Parathyroid adenoma (tissue), 2 donors: ENCODE measurements at regions not wholly inside any gene's neighbourhood (a gene's known extent, or its start where the extent isn't known, plus 50 kb on each side); places are given as distances from the start of the nearest gene placed in this dataset.
A peak's percentile ranks its signal among the peaks of the same experiment; 100 is the strongest.

Experiments
- H2AFZ ChIP-seq: fragments of 300-600 bp; sonication (generic); one replicate; pipeline ENCODE4 v1.7.0; 2017; ENCODE audit warnings: antibody characterized with exemption, mild to moderate bottlenecking
- H3K27ac ChIP-seq: fragments of 300-600 bp; sonication (generic); one replicate; pipeline ENCODE4 v1.7.0; 2017
- H3K27me3 ChIP-seq: fragments of 300-600 bp; sonication (generic); one replicate; pipeline ENCODE4 v1.7.0; 2017; ENCODE audit warnings: low read length; ENCODE audit not compliant: control insufficient read depth, insufficient read depth
- H3K36me3 ChIP-seq: fragments of 300-600 bp; sonication (generic); one replicate; pipeline ENCODE4 v1.7.0; 2017; ENCODE audit warnings: low read length; ENCODE audit not compliant: control insufficient read depth, insufficient read depth
- H3K4me1 ChIP-seq: fragments of 300-600 bp; sonication (generic); one replicate; pipeline ENCODE4 v1.7.0; 2017; ENCODE audit warnings: control low read depth
- H3K4me2 ChIP-seq: fragments of 300-600 bp; sonication (generic); one replicate; pipeline ENCODE4 v1.7.0; 2017; ENCODE audit warnings: low read length
- H3K4me3 ChIP-seq: fragments of 300-600 bp; sonication (generic); one replicate; pipeline ENCODE4 v1.7.0; 2017; ENCODE audit warnings: low read depth, low read length
- H3K79me2 ChIP-seq: fragments of 300-600 bp; sonication (generic); one replicate; pipeline ENCODE4 v1.7.0; 2017; ENCODE audit warnings: control low read depth
- H3K9ac ChIP-seq: fragments of 300-600 bp; sonication (generic); one replicate; pipeline ENCODE4 v1.7.0; 2017; ENCODE audit warnings: mild to moderate bottlenecking
- H3K9me3 ChIP-seq: fragments of 300-600 bp; sonication (generic); one replicate; pipeline ENCODE4 v1.7.0; 2017; ENCODE audit warnings: low read length; ENCODE audit not compliant: control insufficient read depth
- TF ChIP-seq, protein P1 (sequence below): fragments of 300-600 bp; sonication (generic); IDR thresholded peaks from one replicate; pipeline ENCODE4 v1.7.0; 2017; ENCODE audit warnings: antibody characterized with exemption, mild to moderate bottlenecking
- donor health status: primary hyperparathyroidism.

DNA sequence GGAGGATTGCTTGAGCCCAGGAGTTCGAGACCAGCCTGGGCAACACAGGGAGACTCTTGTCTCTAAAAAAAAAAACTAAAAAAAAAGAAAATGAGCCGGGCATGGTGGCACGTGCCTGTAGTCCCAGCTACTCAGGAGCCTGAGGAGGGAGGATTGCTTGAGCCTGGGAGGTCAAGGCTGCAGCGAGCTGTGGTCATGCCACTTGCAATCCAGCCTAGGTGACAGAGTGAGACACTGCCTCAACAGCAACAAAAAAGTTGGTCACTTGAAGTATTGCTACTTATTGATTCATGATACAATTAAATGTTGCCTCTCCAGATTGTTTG is 57.9 kb upstream of the CXADR start:
- Histone ChIP-seq H3K27me3 (no peaks in the 10 kb centered on the region), H3K27ac (no peak overlapping the region), H2AFZ (no peak overlapping the region), H3K79me2 (no peaks in the 10 kb centered on the region), H3K9me3 (no peaks in the 10 kb centered on the region), H3K4me3 (peak overlapping the region; percentile 9), H3K4me1 (no peaks in the 10 kb centered on the region), H3K36me3 (no peaks in the 10 kb centered on the region), H3K9ac (no peak overlapping the region), H3K4me2 (no peak overlapping the region)
- TF ChIP-seq, protein P1, sequence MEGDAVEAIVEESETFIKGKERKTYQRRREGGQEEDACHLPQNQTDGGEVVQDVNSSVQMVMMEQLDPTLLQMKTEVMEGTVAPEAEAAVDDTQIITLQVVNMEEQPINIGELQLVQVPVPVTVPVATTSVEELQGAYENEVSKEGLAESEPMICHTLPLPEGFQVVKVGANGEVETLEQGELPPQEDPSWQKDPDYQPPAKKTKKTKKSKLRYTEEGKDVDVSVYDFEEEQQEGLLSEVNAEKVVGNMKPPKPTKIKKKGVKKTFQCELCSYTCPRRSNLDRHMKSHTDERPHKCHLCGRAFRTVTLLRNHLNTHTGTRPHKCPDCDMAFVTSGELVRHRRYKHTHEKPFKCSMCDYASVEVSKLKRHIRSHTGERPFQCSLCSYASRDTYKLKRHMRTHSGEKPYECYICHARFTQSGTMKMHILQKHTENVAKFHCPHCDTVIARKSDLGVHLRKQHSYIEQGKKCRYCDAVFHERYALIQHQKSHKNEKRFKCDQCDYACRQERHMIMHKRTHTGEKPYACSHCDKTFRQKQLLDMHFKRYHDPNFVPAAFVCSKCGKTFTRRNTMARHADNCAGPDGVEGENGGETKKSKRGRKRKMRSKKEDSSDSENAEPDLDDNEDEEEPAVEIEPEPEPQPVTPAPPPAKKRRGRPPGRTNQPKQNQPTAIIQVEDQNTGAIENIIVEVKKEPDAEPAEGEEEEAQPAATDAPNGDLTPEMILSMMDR, result no peak

DNA sequence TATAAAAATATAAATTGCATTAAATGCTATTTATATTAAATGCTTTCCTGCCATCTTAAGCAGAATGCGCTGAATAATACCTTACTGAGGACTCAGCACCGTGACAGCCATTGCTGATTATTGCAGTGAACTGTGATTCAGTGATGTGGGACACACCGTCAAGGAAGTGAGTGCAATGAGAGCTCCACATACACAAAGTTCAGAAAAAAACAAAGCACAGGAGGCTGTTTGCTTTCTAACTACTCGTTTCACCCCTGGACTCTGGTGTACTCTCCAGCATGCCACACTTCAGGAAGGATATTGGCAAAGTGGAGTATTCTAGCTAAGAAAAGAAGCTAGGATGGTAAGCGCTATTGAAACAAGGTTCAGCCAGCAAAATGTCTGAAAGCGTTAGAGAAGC is 57.4 kb upstream of the CXADR start:
- H3K79me2 ChIP-seq, result no peaks in the 10 kb centered on the region
- TF ChIP-seq, protein P1, result no peak
- H2AFZ ChIP-seq, result no peak overlapping the region
- H3K36me3 ChIP-seq, result no peaks in the 10 kb centered on the region
- no peak overlapping the region for H3K27ac ChIP-seq
- no peak overlapping the region for H3K9ac ChIP-seq
- no peak overlapping the region for H3K4me3 ChIP-seq
- H3K4me2 ChIP-seq, result no peak overlapping the region
- no peaks in the 10 kb centered on the region for H3K9me3 ChIP-seq
- H3K4me1 ChIP-seq, result no peaks in the 10 kb centered on the region
- H3K27me3 ChIP-seq, result no peaks in the 10 kb centered on the region

DNA sequence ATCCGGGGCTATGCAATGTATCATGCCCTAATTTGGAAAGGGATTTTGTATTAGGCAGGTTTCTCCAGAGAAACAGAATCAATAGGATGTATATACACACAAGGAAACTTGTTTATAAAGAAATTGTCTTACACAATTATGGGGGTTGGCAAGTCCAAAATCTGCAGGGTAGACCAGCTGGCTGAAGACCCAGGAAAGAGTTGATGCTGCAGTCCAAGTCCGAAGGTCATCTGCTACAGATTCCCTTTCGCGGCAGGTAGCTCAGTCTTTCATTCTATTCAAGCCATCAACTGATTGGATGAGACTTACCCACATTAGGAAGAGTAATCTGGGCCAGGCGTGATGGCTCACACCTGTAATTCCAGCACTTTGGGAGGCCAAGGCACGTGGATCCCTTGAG is 54.6 kb upstream of the CXADR start:
- H3K79me2 ChIP-seq, result no peaks in the 10 kb centered on the region
- no peak overlapping the region for H3K4me3 ChIP-seq
- H3K36me3 ChIP-seq, result no peaks in the 10 kb centered on the region
- H3K4me1 ChIP-seq, result no peaks in the 10 kb centered on the region
- no peak overlapping the region for H3K27ac ChIP-seq
- no peak overlapping the region for H2AFZ ChIP-seq
- H3K27me3 ChIP-seq, result no peaks in the 10 kb centered on the region
- H3K9me3 ChIP-seq, result no peaks in the 10 kb centered on the region
- TF ChIP-seq, protein P1, result no peak
- H3K4me2 ChIP-seq, result no peak overlapping the region
- no peak overlapping the region for H3K9ac ChIP-seq

DNA sequence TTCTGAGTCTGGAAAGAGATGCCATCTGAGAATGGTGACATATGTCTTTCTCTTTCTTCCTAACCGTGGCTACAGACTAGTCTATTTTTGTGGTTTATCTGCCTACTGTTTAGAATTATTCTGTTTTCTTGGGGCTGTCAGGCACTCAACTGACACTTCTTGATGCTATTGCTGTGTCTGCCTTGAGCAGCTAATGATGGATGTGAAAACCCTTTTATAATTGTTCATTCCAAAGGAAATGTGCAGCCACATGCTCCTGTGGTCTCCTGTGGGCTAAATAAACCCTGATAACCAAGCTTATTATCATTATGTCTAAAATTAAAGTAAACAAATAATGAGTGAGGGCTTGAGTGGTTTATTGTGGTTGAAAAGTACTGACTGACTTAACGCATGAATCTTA is 52.7 kb upstream of the CXADR start:
- no peak overlapping the region for H3K4me2 ChIP-seq
- H3K9me3 ChIP-seq, result no peaks in the 10 kb centered on the region
- no peak overlapping the region for H3K27ac ChIP-seq
- no peak overlapping the region for H3K4me3 ChIP-seq
- no peaks in the 10 kb centered on the region for H3K36me3 ChIP-seq
- H3K27me3 ChIP-seq, result no peaks in the 10 kb centered on the region
- no peaks in the 10 kb centered on the region for H3K79me2 ChIP-seq
- no peak overlapping the region for H2AFZ ChIP-seq
- TF ChIP-seq, protein P1, result no peak
- no peaks in the 10 kb centered on the region for H3K4me1 ChIP-seq
- H3K9ac ChIP-seq, result no peak overlapping the region

DNA sequence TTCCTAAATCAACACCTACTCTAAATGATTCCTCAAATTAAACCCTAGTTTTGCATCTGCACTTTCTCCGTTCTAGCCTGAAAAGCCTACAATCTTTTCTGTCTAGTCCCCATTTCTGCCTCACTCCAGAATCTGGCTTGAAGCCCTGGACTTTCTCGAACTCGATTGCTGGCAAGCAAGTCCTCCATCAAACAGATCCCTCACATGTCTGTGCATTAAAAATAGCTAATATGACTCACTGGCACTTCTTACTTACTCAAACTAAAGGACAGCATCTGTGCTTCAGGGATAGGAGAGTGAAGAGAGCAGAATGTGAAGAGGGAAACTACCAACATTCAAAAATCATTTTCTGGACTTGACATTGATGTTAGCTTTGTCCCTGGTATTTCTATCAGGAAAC is 51.8 kb upstream of the CXADR start:
- no peak overlapping the region for H3K4me3 ChIP-seq
- H3K4me2 ChIP-seq, result no peak overlapping the region
- H3K79me2 ChIP-seq, result no peaks in the 10 kb centered on the region
- H3K36me3 ChIP-seq, result no peaks in the 10 kb centered on the region
- TF ChIP-seq, protein P1, result no peak
- H2AFZ ChIP-seq, result no peak overlapping the region
- no peaks in the 10 kb centered on the region for H3K27me3 ChIP-seq
- no peaks in the 10 kb centered on the region for H3K9me3 ChIP-seq
- H3K4me1 ChIP-seq, result no peaks in the 10 kb centered on the region
- H3K9ac ChIP-seq, result no peak overlapping the region
- no peak overlapping the region for H3K27ac ChIP-seq
